GM18909 (cell line): ENCODE measurements at regions not wholly inside any gene's neighbourhood (a gene's known extent, or its start where the extent isn't known, plus 50 kb on each side); places are given as distances from the start of the nearest gene placed in this dataset.

Source experiments
- ATAC-seq: cut with Tn5 transposase; IDR thresholded peaks from one replicate; pipeline ENCODE4 v1.9.1; 2021; ENCODE audit warnings: mild to moderate bottlenecking; ENCODE audit not compliant: unreplicated experiment, poor library complexity

- ATAC-seq: no peak
These were observed 223.8 kb upstream of the SATB1 start for GRCh38 chr3:18648868-18649462.

GRCh38 chr3:18648159-18648558 lies 223.0 kb upstream of the SATB1 start:
- no peak for ATAC-seq

- ATAC-seq: no peak
These were observed 220.5 kb upstream of the SATB1 start for GRCh38 chr3:18645619-18646018.

- ATAC-seq: no peak
These were observed 218.1 kb upstream of the SATB1 start for GRCh38 chr3:18643281-18643680.

GRCh38 chr3:18641916-18642315 lies 216.8 kb upstream of the SATB1 start:
- ATAC-seq: no peak

- no peak for ATAC-seq
These were observed 210.1 kb upstream of the SATB1 start for GRCh38 chr3:18635215-18635614.

GRCh38 chr3:18634461-18634860 lies 209.3 kb upstream of the SATB1 start:
- no peak for ATAC-seq

GRCh38 chr3:18633002-18633401 lies 207.9 kb upstream of the SATB1 start:
- ATAC-seq: no peak

- ATAC-seq: no peak
These were observed 205.2 kb upstream of the SATB1 start for GRCh38 chr3:18630295-18630694.

GRCh38 chr3:18625085-18625484 lies 199.9 kb upstream of the SATB1 start:
- no peak for ATAC-seq

GRCh38 chr3:18623220-18623619 lies 198.1 kb upstream of the SATB1 start:
- ATAC-seq: no peak

GRCh38 chr3:18618723-18619122 lies 193.6 kb upstream of the SATB1 start:
- ATAC-seq: no peak

GRCh38 chr3:18611991-18612390 lies 186.9 kb upstream of the SATB1 start:
- ATAC-seq: no peak

GRCh38 chr3:18609187-18609586 lies 184.0 kb upstream of the SATB1 start:
- no peak for ATAC-seq

GRCh38 chr3:18597919-18598318 lies 172.8 kb upstream of the SATB1 start:
- ATAC-seq: no peak

- ATAC-seq: no peak
These were observed 168.1 kb upstream of the SATB1 start for GRCh38 chr3:18593231-18593630.

- no peak for ATAC-seq
These were observed 166.0 kb upstream of the SATB1 start for GRCh38 chr3:18591120-18591519.

- ATAC-seq: no peak
These were observed 160.9 kb upstream of the SATB1 start for GRCh38 chr3:18586076-18586475.

GRCh38 chr3:18585004-18585968 lies 160.1 kb upstream of the SATB1 start:
- no peak for ATAC-seq

GRCh38 chr3:18580268-18580667 lies 155.1 kb upstream of the SATB1 start:
- no peak for ATAC-seq

- ATAC-seq: no peak
These were observed 154.5 kb upstream of the SATB1 start for GRCh38 chr3:18579661-18580060.

GRCh38 chr3:18575573-18575972 lies 150.4 kb upstream of the SATB1 start:
- ATAC-seq: no peak
